CD4-positive, alpha-beta memory T cell (primary cell): ENCODE measurements at regions not wholly inside any gene's neighbourhood (a gene's known extent, or its start where the extent isn't known, plus 50 kb on each side); places are given as distances from the start of the nearest gene placed in this dataset.

Experiments
- CTCF ChIA-PET: fragments of 350-600 bp; sonication (Branson Sonifier 250); formaldehyde crosslinking; loops from one replicate; lab custom pipeline; 2021; ENCODE audit warnings: inconsistent platforms; ENCODE audit not compliant: partially characterized antibody; lab: Charles Lee
- POLR2A ChIA-PET: fragments of 350-600 bp; sonication (Branson Sonifier 250); formaldehyde crosslinking; loops from one replicate; lab custom pipeline; 2021; ENCODE audit not compliant: partially characterized antibody; lab: Charles Lee
- DNase-seq, 5 donors: peaks; one replicate each; pipeline versions ENCODE4 v3.0.0 to v3.0.0-alpha.2; 2020 to 2022; ENCODE audit warnings: mixed read lengths in 1 of 5
- H3K27ac ChIP-seq: one replicate; pipeline ENCODE4 v1.7.0; 2013; ENCODE audit warnings: low read depth, low read length
- H3K27me3 ChIP-seq: 2 replicates; pipeline ENCODE4 v1.7.0; 2013; ENCODE audit warnings: mild to moderate bottlenecking, low read length, moderate library complexity; ENCODE audit not compliant: insufficient read depth
- H3K36me3 ChIP-seq: 2 replicates; pipeline ENCODE4 v1.7.0; 2013; ENCODE audit warnings: mild to moderate bottlenecking, low read length, moderate library complexity; ENCODE audit not compliant: insufficient read depth
- H3K4me1 ChIP-seq: 2 replicates; pipeline ENCODE4 v1.7.0; 2013; ENCODE audit warnings: mild to moderate bottlenecking, low read length, moderate library complexity; ENCODE audit not compliant: insufficient read depth
- H3K4me3 ChIP-seq, 2 donors: one replicate each; pipeline ENCODE4 v1.7.0; 2013; ENCODE audit warnings: low read length in 2 of 2, mild to moderate bottlenecking in 1 of 2
- H3K9me3 ChIP-seq, 2 donors: one replicate each; pipeline ENCODE4 v1.7.0; 2013; ENCODE audit warnings: low read length in 2 of 2, control low read depth in 1 of 2; ENCODE audit not compliant: control insufficient read depth in 1 of 2
- H3K27ac Mint-ChIP-seq, 7 donors: one replicate each; pipeline ENCODE4 v1.8.0; 2020 to 2021; ENCODE audit warnings: mixed read lengths in 7 of 7, mild to moderate bottlenecking in 6 of 7, inconsistent platforms in 3 of 7, moderate library complexity in 3 of 7
- H3K27me3 Mint-ChIP-seq, 2 donors: one replicate each; pipeline ENCODE4 v1.8.0; 2020 to 2021; ENCODE audit warnings: mixed read lengths in 2 of 2
- H3K36me3 Mint-ChIP-seq, 2 donors: one replicate each; pipeline ENCODE4 v1.8.0; 2020 to 2021; ENCODE audit warnings: mixed read lengths in 2 of 2, inconsistent platforms in 1 of 2, mild to moderate bottlenecking in 1 of 2
- H3K4me1 Mint-ChIP-seq, 4 donors: one replicate each; pipeline ENCODE4 v1.8.0; 2020 to 2021; ENCODE audit warnings: mixed read lengths in 4 of 4, mild to moderate bottlenecking in 1 of 4
- H3K4me3 Mint-ChIP-seq, 8 donors: one replicate each; pipeline ENCODE4 v1.8.0; 2020 to 2021; ENCODE audit warnings: mixed read lengths in 8 of 8, mild to moderate bottlenecking in 7 of 8, moderate library complexity in 6 of 8, inconsistent platforms in 3 of 8
- H3K9me3 Mint-ChIP-seq, 8 donors: one replicate each; pipeline ENCODE4 v1.8.0; 2020 to 2021; ENCODE audit warnings: mixed read lengths in 8 of 8, mild to moderate bottlenecking in 5 of 8, inconsistent platforms in 3 of 8, moderate library complexity in 1 of 8
- intact Hi-C: fragments of 100-400 bp; cut with micrococcal nuclease; formaldehyde crosslinking; loops from one replicate; pipeline ENCODE4 v1.15.1; 2023

- Mint-ChIP-seq H3K4me1 (no peaks in the 10 kb centered on the region), H3K36me3 (no peaks in the 10 kb centered on the region), H3K27me3 (no peaks in the 10 kb centered on the region), H3K9me3 (peaks cover 0 to 11% (median 2%) of the 10 kb centered on the region in 8 donors), H3K27ac (no peak overlapping the region), H3K4me3 (no peak overlapping the region)
- H3K9me3 ChIP-seq = no peaks in the 10 kb centered on the region
- no peak overlapping the region for H3K4me3 ChIP-seq
- no peaks in the 10 kb centered on the region for H3K36me3 ChIP-seq
- no peak overlapping the region for H3K27ac ChIP-seq
- no peak for DNase-seq
- CTCF ChIA-PET = no interaction called here
- H3K4me1 ChIP-seq = no peaks in the 10 kb centered on the region
- no peaks in the 10 kb centered on the region for H3K27me3 ChIP-seq
- intact Hi-C loops = no loop called here
- POLR2A ChIA-PET = no interaction called here
Measured at GRCh38 chr4:136636155-136636554, 896.1 kb downstream of the PCDH18 start.

- Histone ChIP-seq H3K27me3 (no peaks in the 10 kb centered on the region), H3K9me3 (no peaks in the 10 kb centered on the region), H3K4me1 (no peaks in the 10 kb centered on the region), H3K4me3 (no peak overlapping the region), H3K27ac (no peak overlapping the region), H3K36me3 (no peaks in the 10 kb centered on the region)
- intact Hi-C loops = no loop called here
- no peak overlapping the region for H3K27ac Mint-ChIP-seq
- H3K4me3 Mint-ChIP-seq = no peak overlapping the region
- no peaks in the 10 kb centered on the region for H3K4me1 Mint-ChIP-seq
- ChIA-PET CTCF (no interaction called here), POLR2A (no interaction called here)
- H3K27me3 Mint-ChIP-seq = no peaks in the 10 kb centered on the region
- peaks cover 0 to 6% (median 4%) of the 10 kb centered on the region in 8 donors for H3K9me3 Mint-ChIP-seq
- no peak for DNase-seq
- H3K36me3 Mint-ChIP-seq = no peaks in the 10 kb centered on the region
Measured at GRCh38 chr4:136634121-136634520, 898.2 kb downstream of the PCDH18 start.

- no peak overlapping the region for H3K4me3 Mint-ChIP-seq
- intact Hi-C loops = no loop called here
- POLR2A ChIA-PET = no interaction called here
- H3K27ac Mint-ChIP-seq = no peak overlapping the region
- Histone ChIP-seq H3K36me3 (no peaks in the 10 kb centered on the region), H3K4me1 (no peaks in the 10 kb centered on the region), H3K4me3 (no peak overlapping the region), H3K9me3 (no peaks in the 10 kb centered on the region), H3K27ac (no peak overlapping the region), H3K27me3 (no peaks in the 10 kb centered on the region)
- CTCF ChIA-PET = no interaction called here
- DNase-seq = no peak
- no peaks in the 10 kb centered on the region for H3K27me3 Mint-ChIP-seq
- H3K9me3 Mint-ChIP-seq = peaks cover 5 to 29% (median 7%) of the 10 kb centered on the region in 8 donors
- no peaks in the 10 kb centered on the region for H3K36me3 Mint-ChIP-seq
- no peaks in the 10 kb centered on the region for H3K4me1 Mint-ChIP-seq
Measured at GRCh38 chr4:136599890-136600289, 932.4 kb downstream of the PCDH18 start.

GRCh38 chr4:136590440-136590839 is 941.9 kb downstream of the PCDH18 start:
- intact Hi-C loops = no loop called here
- no peak overlapping the region for H3K27ac ChIP-seq
- ChIA-PET POLR2A (no interaction called here), CTCF (no interaction called here)
- no peaks in the 10 kb centered on the region for H3K36me3 ChIP-seq
- Mint-ChIP-seq H3K4me1 (no peaks in the 10 kb centered on the region), H3K36me3 (no peaks in the 10 kb centered on the region), H3K9me3 (peaks cover 0 to 13% (median 4%) of the 10 kb centered on the region in 8 donors), H3K4me3 (no peak overlapping the region), H3K27ac (no peak overlapping the region), H3K27me3 (no peaks in the 10 kb centered on the region)
- H3K4me3 ChIP-seq = no peak overlapping the region
- no peaks in the 10 kb centered on the region for H3K27me3 ChIP-seq
- no peak for DNase-seq
- H3K4me1 ChIP-seq = no peaks in the 10 kb centered on the region
- H3K9me3 ChIP-seq = peaks cover 0 to 5% of the 10 kb centered on the region in 2 donors

- ChIA-PET POLR2A (no interaction called here), CTCF (no interaction called here)
- H3K9me3 Mint-ChIP-seq = peaks cover 0 to 7% (median under 1%) of the 10 kb centered on the region in 8 donors
- Histone ChIP-seq H3K4me1 (no peaks in the 10 kb centered on the region), H3K27ac (no peak overlapping the region), H3K9me3 (no peaks in the 10 kb centered on the region), H3K36me3 (no peaks in the 10 kb centered on the region), H3K4me3 (no peak overlapping the region), H3K27me3 (no peaks in the 10 kb centered on the region)
- no peaks in the 10 kb centered on the region for H3K27me3 Mint-ChIP-seq
- intact Hi-C loops = no loop called here
- H3K4me3 Mint-ChIP-seq = no peak overlapping the region
- DNase-seq = no peak
- no peaks in the 10 kb centered on the region for H3K36me3 Mint-ChIP-seq
- H3K27ac Mint-ChIP-seq = no peak overlapping the region
- no peaks in the 10 kb centered on the region for H3K4me1 Mint-ChIP-seq
Measured at GRCh38 chr4:136583567-136583966, 948.7 kb downstream of the PCDH18 start.

GRCh38 chr4:136581119-136581518 is 951.2 kb downstream of the PCDH18 start:
- H3K4me1 Mint-ChIP-seq = no peaks in the 10 kb centered on the region
- no peaks in the 10 kb centered on the region for H3K36me3 Mint-ChIP-seq
- CTCF ChIA-PET = no interaction called here
- no peak overlapping the region for H3K4me3 Mint-ChIP-seq
- Histone ChIP-seq H3K4me1 (no peaks in the 10 kb centered on the region), H3K9me3 (no peaks in the 10 kb centered on the region), H3K27me3 (no peaks in the 10 kb centered on the region), H3K36me3 (no peaks in the 10 kb centered on the region), H3K27ac (no peak overlapping the region), H3K4me3 (no peak overlapping the region)
- peaks cover 0 to 11% (median 2%) of the 10 kb centered on the region in 8 donors for H3K9me3 Mint-ChIP-seq
- intact Hi-C loops = no loop called here
- H3K27ac Mint-ChIP-seq = no peak overlapping the region
- no peaks in the 10 kb centered on the region for H3K27me3 Mint-ChIP-seq
- POLR2A ChIA-PET = no interaction called here
- DNase-seq = no peak

- Mint-ChIP-seq H3K4me1 (no peaks in the 10 kb centered on the region), H3K4me3 (no peak overlapping the region), H3K27me3 (no peaks in the 10 kb centered on the region), H3K9me3 (peaks cover 0 to 16% (median 5%) of the 10 kb centered on the region in 8 donors), H3K27ac (no peak overlapping the region), H3K36me3 (no peaks in the 10 kb centered on the region)
- CTCF ChIA-PET = no interaction called here
- Histone ChIP-seq H3K36me3 (no peaks in the 10 kb centered on the region), H3K9me3 (no peaks in the 10 kb centered on the region), H3K4me1 (no peaks in the 10 kb centered on the region), H3K4me3 (no peak overlapping the region), H3K27me3 (no peaks in the 10 kb centered on the region), H3K27ac (no peak overlapping the region)
- DNase-seq = no peak
- POLR2A ChIA-PET = no interaction called here
- intact Hi-C loops = no loop called here
Measured at GRCh38 chr4:136575146-136575545, 957.1 kb downstream of the PCDH18 start.

- Histone ChIP-seq H3K4me3 (no peak overlapping the region), H3K36me3 (no peaks in the 10 kb centered on the region), H3K27ac (no peak overlapping the region), H3K9me3 (no peaks in the 10 kb centered on the region), H3K27me3 (no peaks in the 10 kb centered on the region), H3K4me1 (no peaks in the 10 kb centered on the region)
- no peak overlapping the region for H3K4me3 Mint-ChIP-seq
- H3K4me1 Mint-ChIP-seq = no peaks in the 10 kb centered on the region
- DNase-seq = no peak
- H3K36me3 Mint-ChIP-seq = no peaks in the 10 kb centered on the region
- ChIA-PET CTCF (no interaction called here), POLR2A (no interaction called here)
- no peaks in the 10 kb centered on the region for H3K27me3 Mint-ChIP-seq
- H3K27ac Mint-ChIP-seq = no peak overlapping the region
- intact Hi-C loops = no loop called here
- H3K9me3 Mint-ChIP-seq = peaks cover 0 to 16% (median 5%) of the 10 kb centered on the region in 8 donors
Measured at GRCh38 chr4:136573460-136573859, 958.8 kb downstream of the PCDH18 start.
